ENCODE measurements at regions not wholly inside any gene's neighbourhood (a gene's known extent, or its start where the extent isn't known, plus 50 kb on each side); places are given as distances from the start of the nearest gene placed in this dataset.

DNA sequence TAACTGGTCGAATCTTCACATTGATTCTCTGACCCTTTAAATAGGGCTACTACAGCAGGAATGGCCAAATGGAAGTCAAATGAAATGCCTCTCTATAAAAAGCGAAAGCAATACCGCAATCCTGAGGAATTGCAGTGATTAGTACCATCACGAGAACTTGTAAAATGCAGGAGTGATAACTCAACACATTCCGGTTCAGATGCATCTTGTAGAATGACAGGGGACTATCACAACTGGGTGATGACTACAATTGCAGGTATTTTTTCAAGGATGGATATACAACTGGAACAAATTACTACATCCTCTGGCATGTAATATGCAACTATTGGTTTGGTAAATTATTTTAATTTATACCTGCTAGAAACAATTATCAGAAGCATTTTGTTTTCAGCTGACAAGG lies 140.4 kb downstream of the PCDH20 start:
- TF ChIP-seq, protein P1, sequence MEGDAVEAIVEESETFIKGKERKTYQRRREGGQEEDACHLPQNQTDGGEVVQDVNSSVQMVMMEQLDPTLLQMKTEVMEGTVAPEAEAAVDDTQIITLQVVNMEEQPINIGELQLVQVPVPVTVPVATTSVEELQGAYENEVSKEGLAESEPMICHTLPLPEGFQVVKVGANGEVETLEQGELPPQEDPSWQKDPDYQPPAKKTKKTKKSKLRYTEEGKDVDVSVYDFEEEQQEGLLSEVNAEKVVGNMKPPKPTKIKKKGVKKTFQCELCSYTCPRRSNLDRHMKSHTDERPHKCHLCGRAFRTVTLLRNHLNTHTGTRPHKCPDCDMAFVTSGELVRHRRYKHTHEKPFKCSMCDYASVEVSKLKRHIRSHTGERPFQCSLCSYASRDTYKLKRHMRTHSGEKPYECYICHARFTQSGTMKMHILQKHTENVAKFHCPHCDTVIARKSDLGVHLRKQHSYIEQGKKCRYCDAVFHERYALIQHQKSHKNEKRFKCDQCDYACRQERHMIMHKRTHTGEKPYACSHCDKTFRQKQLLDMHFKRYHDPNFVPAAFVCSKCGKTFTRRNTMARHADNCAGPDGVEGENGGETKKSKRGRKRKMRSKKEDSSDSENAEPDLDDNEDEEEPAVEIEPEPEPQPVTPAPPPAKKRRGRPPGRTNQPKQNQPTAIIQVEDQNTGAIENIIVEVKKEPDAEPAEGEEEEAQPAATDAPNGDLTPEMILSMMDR (IDR thresholded peaks at IDR 0.05), result no peak
- no peak for TF ChIP-seq POLR2A (IDR thresholded peaks at IDR 0.05)

All from vagina (tissue), 2 donors.